GM23338 (cell line): ENCODE measurements at regions not wholly inside any gene's neighbourhood (a gene's known extent, or its start where the extent isn't known, plus 50 kb on each side); places are given as distances from the start of the nearest gene placed in this dataset.

Source experiments
- ATAC-seq: fragments of 200-7000 bp; cut with Tn5 transposase; 3 replicates; pipeline ENCODE4 v1.9.1; 2020
- DNase-seq: peaks from one replicate; pipeline ENCODE4 v3.0.0-alpha.2; 2015; ENCODE audit warnings: low spot score
- H2AFZ ChIP-seq: fragments of 200-600 bp; sonication (generic); 2 replicates; pipeline ENCODE4 v1.8.0; 2016; ENCODE audit warnings: antibody characterized with exemption, mild to moderate bottlenecking, moderate library complexity
- H3F3A ChIP-seq: fragments of 200-600 bp; sonication (generic); replicated peaks from 2 replicates; pipeline ENCODE4 v1.8.0; 2017; ENCODE audit warnings: antibody characterized with exemption, mixed run types, low read depth
- H3K27ac ChIP-seq: fragments of 200-600 bp; sonication (generic); 2 replicates; pipeline ENCODE4 v1.6.1; 2016; ENCODE audit warnings: low read depth
- H3K27me3 ChIP-seq: fragments of 200-600 bp; sonication (generic); 2 replicates; pipeline ENCODE4 v1.8.0; 2016; ENCODE audit warnings: mild to moderate bottlenecking, mixed run types, moderate library complexity; ENCODE audit not compliant: insufficient read depth
- H3K36me3 ChIP-seq: fragments of 200-600 bp; sonication (generic); 2 replicates; pipeline ENCODE4 v1.8.0; 2016; ENCODE audit warnings: mild to moderate bottlenecking; ENCODE audit not compliant: insufficient read depth
- H3K4me1 ChIP-seq: fragments of 200-600 bp; sonication (generic); 2 replicates; pipeline ENCODE4 v1.8.0; 2016; ENCODE audit warnings: mild to moderate bottlenecking, moderate library complexity; ENCODE audit not compliant: insufficient read depth
- H3K4me2 ChIP-seq: fragments of 200-600 bp; sonication (generic); 2 replicates; pipeline ENCODE4 v1.7.1; 2017; ENCODE audit warnings: mixed run types
- H3K4me3 ChIP-seq: fragments of 200-600 bp; sonication (generic); 2 replicates; pipeline ENCODE4 v1.6.1; 2016; ENCODE audit warnings: mixed run types
- H3K79me2 ChIP-seq: fragments of 200-600 bp; sonication (generic); replicated peaks from 2 replicates; pipeline ENCODE4 v1.8.0; 2017; ENCODE audit warnings: mild to moderate bottlenecking; ENCODE audit not compliant: insufficient read depth
- H3K9me2 ChIP-seq: fragments of 200-600 bp; sonication (generic); 2 replicates; pipeline ENCODE4 v1.8.0; 2017; ENCODE audit not compliant: insufficient read depth
- H4K20me1 ChIP-seq: fragments of 200-600 bp; sonication (generic); replicated peaks from 2 replicates; pipeline ENCODE4 v1.8.0; 2017; ENCODE audit warnings: mild to moderate bottlenecking; ENCODE audit not compliant: insufficient read depth
- H3K27ac Mint-ChIP-seq: 2 replicates; pipeline ENCODE4 v1.8.0; 2020; ENCODE audit warnings: inconsistent platforms, mild to moderate bottlenecking, moderate library complexity, mixed read lengths
- H3K27me3 Mint-ChIP-seq: 3 replicates; pipeline ENCODE4 v1.8.0; 2022; ENCODE audit warnings: low read depth, mild to moderate bottlenecking, moderate library complexity, mixed read lengths, inconsistent platforms; ENCODE audit not compliant: insufficient read depth, poor library complexity
- H3K36me3 Mint-ChIP-seq: 3 replicates; pipeline ENCODE4 v1.8.0; 2021; ENCODE audit warnings: low read depth, mild to moderate bottlenecking, inconsistent platforms, moderate library complexity, mixed read lengths
- H3K4me1 Mint-ChIP-seq: 3 replicates; pipeline ENCODE4 v1.8.0; 2020; ENCODE audit warnings: mild to moderate bottlenecking, inconsistent platforms, mixed read lengths
- H3K4me3 Mint-ChIP-seq: 3 replicates; pipeline ENCODE4 v1.8.0; 2021; ENCODE audit warnings: moderate library complexity, mild to moderate bottlenecking, inconsistent platforms, mixed read lengths
- H3K9me3 Mint-ChIP-seq: 3 replicates; pipeline ENCODE4 v1.8.0; 2020; ENCODE audit warnings: moderate library complexity, mild to moderate bottlenecking, inconsistent platforms, mixed read lengths
- EZH2 ChIP-seq: fragments of 200-600 bp; sonication (generic); IDR thresholded peaks from one replicate; pipeline ENCODE4 v1.8.0; 2017; ENCODE audit warnings: antibody characterized with exemption, mild to moderate bottlenecking, low read depth; ENCODE audit not compliant: unreplicated experiment
- EZH2phosphoT487 ChIP-seq: fragments of 200-600 bp; sonication (generic); IDR thresholded peaks from one replicate; pipeline ENCODE4 v1.8.1; 2018; ENCODE audit warnings: antibody characterized with exemption; ENCODE audit not compliant: unreplicated experiment
- JUNB ChIP-seq: IDR thresholded peaks from one replicate; pipeline ENCODE4 v1.6.1; 2016; ENCODE audit warnings: antibody characterized with exemption; ENCODE audit not compliant: unreplicated experiment
- NANOG ChIP-seq: IDR thresholded peaks from 2 replicates; pipeline ENCODE4 v1.6.1; 2016; ENCODE audit warnings: antibody characterized with exemption, borderline replicate concordance
- TF ChIP-seq, protein P1 (sequence below): fragments of 250-450 bp; sonication (Bioruptor Pico); IDR thresholded peaks from 2 replicates; pipeline ENCODE4 v1.5.0; 2020; ENCODE audit warnings: mild to moderate bottlenecking, moderate library complexity
- TF ChIP-seq, protein P2 (sequence below): IDR thresholded peaks from 2 replicates; pipeline ENCODE4 v1.6.1; 2016; ENCODE audit warnings: antibody characterized with exemption
- TF ChIP-seq, protein P3 (sequence below): IDR thresholded peaks from one replicate; pipeline ENCODE4 v1.6.1; 2018; ENCODE audit warnings: antibody characterized with exemption; ENCODE audit not compliant: unreplicated experiment

DNA sequence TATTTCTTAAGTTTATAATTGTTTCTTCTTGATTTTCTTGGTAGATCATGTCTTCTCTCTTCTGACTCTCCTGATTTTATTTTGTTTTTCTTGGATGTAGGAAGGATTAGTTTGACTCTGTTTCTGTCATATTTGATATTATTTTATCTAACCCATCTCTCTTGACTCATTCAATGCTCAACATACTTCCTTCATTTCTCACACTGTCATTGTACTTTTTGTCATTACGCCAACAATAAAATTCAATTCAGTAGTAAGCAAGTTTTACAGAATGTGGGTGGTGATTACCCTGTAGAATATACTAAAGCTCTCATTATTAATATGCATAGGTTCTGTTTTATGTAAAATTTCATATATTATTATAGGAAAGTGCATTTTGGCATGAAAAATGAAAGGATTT, 1303.0 kb upstream of the AGA start (continued):
- TF ChIP-seq, protein P1, sequence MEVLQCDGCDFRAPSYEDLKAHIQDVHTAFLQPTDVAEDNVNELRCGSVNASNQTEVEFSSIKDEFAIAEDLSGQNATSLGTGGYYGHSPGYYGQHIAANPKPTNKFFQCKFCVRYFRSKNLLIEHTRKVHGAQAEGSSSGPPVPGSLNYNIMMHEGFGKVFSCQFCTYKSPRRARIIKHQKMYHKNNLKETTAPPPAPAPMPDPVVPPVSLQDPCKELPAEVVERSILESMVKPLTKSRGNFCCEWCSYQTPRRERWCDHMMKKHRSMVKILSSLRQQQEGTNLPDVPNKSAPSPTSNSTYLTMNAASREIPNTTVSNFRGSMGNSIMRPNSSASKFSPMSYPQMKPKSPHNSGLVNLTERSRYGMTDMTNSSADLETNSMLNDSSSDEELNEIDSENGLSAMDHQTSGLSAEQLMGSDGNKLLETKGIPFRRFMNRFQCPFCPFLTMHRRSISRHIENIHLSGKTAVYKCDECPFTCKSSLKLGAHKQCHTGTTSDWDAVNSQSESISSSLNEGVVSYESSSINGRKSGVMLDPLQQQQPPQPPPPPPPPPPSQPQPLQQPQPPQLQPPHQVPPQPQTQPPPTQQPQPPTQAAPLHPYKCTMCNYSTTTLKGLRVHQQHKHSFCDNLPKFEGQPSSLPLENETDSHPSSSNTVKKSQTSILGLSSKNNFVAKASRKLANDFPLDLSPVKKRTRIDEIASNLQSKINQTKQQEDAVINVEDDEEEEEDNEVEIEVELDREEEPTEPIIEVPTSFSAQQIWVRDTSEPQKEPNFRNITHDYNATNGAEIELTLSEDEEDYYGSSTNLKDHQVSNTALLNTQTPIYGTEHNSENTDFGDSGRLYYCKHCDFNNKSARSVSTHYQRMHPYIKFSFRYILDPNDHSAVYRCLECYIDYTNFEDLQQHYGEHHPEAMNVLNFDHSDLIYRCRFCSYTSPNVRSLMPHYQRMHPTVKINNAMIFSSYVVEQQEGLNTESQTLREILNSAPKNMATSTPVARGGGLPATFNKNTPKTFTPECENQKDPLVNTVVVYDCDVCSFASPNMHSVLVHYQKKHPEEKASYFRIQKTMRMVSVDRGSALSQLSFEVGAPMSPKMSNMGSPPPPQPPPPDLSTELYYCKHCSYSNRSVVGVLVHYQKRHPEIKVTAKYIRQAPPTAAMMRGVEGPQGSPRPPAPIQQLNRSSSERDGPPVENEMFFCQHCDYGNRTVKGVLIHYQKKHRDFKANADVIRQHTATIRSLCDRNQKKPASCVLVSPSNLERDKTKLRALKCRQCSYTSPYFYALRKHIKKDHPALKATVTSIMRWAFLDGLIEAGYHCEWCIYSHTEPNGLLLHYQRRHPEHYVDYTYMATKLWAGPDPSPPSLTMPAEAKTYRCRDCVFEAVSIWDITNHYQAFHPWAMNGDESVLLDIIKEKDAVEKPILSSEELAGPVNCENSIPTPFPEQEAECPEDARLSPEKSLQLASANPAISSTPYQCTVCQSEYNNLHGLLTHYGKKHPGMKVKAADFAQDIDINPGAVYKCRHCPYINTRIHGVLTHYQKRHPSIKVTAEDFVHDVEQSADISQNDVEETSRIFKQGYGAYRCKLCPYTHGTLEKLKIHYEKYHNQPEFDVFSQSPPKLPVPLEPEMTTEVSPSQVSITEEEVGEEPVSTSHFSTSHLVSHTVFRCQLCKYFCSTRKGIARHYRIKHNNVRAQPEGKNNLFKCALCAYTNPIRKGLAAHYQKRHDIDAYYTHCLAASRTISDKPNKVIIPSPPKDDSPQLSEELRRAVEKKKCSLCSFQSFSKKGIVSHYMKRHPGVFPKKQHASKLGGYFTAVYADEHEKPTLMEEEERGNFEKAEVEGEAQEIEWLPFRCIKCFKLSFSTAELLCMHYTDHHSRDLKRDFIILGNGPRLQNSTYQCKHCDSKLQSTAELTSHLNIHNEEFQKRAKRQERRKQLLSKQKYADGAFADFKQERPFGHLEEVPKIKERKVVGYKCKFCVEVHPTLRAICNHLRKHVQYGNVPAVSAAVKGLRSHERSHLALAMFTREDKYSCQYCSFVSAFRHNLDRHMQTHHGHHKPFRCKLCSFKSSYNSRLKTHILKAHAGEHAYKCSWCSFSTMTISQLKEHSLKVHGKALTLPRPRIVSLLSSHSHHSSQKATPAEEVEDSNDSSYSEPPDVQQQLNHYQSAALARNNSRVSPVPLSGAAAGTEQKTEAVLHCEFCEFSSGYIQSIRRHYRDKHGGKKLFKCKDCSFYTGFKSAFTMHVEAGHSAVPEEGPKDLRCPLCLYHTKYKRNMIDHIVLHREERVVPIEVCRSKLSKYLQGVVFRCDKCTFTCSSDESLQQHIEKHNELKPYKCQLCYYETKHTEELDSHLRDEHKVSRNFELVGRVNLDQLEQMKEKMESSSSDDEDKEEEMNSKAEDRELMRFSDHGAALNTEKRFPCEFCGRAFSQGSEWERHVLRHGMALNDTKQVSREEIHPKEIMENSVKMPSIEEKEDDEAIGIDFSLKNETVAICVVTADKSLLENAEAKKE (CRISPR knock-in tag), result no peak
- TF ChIP-seq EZH2 (no peak), EZH2phosphoT487 (no peak)

DNA sequence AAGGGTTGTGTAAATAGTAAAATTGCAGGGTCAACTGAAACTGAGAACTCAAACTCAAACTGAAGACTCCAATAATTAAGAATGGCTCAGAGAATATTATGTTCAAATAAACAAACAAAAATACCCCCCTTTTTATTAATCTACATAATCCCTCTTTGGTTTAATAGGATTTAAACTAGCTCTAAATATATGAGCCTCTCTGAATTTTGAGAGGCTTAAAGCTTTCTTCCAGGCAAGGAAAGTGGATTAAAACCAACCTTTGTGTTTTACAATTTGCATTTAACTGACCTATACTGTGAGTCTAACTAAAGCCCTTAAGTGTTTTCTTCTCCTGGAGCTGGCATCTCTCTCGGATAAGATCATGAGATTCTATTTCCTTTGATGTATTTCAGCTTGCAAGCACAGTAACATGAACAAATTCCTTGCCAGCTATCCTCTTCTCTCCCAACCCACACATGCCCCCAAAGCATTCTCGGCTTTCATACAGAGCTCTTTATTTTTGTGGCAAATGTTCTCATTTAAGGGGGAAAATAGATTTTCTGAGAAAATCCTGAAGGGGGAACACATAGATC, 1310.8 kb upstream of the AGA start:
- no peak overlapping the region for H3K4me3 ChIP-seq
- TF ChIP-seq JUNB, result no peak
- TF ChIP-seq, protein P2, sequence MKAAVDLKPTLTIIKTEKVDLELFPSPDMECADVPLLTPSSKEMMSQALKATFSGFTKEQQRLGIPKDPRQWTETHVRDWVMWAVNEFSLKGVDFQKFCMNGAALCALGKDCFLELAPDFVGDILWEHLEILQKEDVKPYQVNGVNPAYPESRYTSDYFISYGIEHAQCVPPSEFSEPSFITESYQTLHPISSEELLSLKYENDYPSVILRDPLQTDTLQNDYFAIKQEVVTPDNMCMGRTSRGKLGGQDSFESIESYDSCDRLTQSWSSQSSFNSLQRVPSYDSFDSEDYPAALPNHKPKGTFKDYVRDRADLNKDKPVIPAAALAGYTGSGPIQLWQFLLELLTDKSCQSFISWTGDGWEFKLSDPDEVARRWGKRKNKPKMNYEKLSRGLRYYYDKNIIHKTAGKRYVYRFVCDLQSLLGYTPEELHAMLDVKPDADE, result no peak
- TF ChIP-seq, protein P3, sequence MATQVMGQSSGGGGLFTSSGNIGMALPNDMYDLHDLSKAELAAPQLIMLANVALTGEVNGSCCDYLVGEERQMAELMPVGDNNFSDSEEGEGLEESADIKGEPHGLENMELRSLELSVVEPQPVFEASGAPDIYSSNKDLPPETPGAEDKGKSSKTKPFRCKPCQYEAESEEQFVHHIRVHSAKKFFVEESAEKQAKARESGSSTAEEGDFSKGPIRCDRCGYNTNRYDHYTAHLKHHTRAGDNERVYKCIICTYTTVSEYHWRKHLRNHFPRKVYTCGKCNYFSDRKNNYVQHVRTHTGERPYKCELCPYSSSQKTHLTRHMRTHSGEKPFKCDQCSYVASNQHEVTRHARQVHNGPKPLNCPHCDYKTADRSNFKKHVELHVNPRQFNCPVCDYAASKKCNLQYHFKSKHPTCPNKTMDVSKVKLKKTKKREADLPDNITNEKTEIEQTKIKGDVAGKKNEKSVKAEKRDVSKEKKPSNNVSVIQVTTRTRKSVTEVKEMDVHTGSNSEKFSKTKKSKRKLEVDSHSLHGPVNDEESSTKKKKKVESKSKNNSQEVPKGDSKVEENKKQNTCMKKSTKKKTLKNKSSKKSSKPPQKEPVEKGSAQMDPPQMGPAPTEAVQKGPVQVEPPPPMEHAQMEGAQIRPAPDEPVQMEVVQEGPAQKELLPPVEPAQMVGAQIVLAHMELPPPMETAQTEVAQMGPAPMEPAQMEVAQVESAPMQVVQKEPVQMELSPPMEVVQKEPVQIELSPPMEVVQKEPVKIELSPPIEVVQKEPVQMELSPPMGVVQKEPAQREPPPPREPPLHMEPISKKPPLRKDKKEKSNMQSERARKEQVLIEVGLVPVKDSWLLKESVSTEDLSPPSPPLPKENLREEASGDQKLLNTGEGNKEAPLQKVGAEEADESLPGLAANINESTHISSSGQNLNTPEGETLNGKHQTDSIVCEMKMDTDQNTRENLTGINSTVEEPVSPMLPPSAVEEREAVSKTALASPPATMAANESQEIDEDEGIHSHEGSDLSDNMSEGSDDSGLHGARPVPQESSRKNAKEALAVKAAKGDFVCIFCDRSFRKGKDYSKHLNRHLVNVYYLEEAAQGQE, result no peak
- no peak for TF ChIP-seq NANOG

More for the DNA sequence above, 1310.8 kb upstream of the AGA start:
- no peaks in the 10 kb centered on the region for H3F3A ChIP-seq
- Mint-ChIP-seq H3K27me3 (no peaks in the 10 kb centered on the region), H3K4me3 (no peak overlapping the region), H3K36me3 (no peaks in the 10 kb centered on the region), H3K27ac (no peak overlapping the region), H3K4me1 (peaks cover 15% of the 10 kb centered on the region), H3K9me3 (no peaks in the 10 kb centered on the region)
- peak; percentile 89 for ATAC-seq
- no peaks in the 10 kb centered on the region for H4K20me1 ChIP-seq
- 0 out of 2 replicates have a peak, but pooled peaks cover 3% of the 10 kb centered on the region for H3K9me2 ChIP-seq
- H3K27me3 ChIP-seq, result no peaks in the 10 kb centered on the region
- no peaks in the 10 kb centered on the region for H3K79me2 ChIP-seq
- H2AFZ ChIP-seq, result no peak overlapping the region
- H3K4me1 ChIP-seq, result peaks cover 19% of the 10 kb centered on the region
- no peak overlapping the region for H3K27ac ChIP-seq
- peak; percentile 46 for DNase-seq
- no peaks in the 10 kb centered on the region for H3K36me3 ChIP-seq
- peak overlapping the region; percentile 19 for H3K4me2 ChIP-seq
